ENCODE measurements at regions not wholly inside any gene's neighbourhood (a gene's known extent, or its start where the extent isn't known, plus 50 kb on each side); places are given as distances from the start of the nearest gene placed in this dataset.

DNA sequence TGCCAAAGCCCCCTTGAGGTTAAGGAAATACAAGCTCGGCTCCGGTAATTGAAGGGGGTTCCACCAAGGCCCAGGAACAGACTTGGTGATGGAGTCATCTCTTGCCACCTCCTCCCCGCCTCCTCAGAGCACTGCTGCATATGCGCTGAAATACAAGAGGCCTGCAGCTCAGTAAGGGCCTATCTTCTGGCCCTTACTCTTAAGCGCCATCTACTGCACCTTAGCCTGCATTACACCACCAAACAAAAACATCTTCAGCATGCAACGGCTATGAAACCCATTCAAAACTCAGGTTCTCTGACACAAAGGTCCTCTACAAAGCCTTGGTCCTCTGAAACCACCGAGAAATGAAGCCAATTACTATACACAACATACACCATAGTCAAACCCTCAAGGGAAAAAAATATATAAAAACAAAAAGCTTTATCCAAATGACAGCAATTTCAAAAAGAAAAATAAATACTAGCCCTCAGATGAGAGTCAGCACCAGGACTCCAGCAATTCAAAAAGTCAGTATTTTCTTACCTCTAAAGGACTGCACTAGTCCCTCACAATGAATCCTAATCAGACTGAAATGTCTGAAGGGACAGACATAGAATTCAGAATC, 176.8 kb upstream of the TBX20 start:
- Histone ChIP-seq H3K4me1 (no peaks in the 10 kb centered on the region), H3K27me3 (ENCODE audit: low read depth) (no peaks in the 10 kb centered on the region), H3K9me3 (no peaks in the 10 kb centered on the region), H3K4me3 (no peak overlapping the region), H3K36me3 (replicated peaks) (no peaks in the 10 kb centered on the region)
- in situ Hi-C loops (cut with MboI; ENCODE audit: low sequenced_read_pairs): no loop called here
- peak; percentile 22 to 52 for DNase-seq (ENCODE audit: low spot score in 2 of 2)

DNA sequence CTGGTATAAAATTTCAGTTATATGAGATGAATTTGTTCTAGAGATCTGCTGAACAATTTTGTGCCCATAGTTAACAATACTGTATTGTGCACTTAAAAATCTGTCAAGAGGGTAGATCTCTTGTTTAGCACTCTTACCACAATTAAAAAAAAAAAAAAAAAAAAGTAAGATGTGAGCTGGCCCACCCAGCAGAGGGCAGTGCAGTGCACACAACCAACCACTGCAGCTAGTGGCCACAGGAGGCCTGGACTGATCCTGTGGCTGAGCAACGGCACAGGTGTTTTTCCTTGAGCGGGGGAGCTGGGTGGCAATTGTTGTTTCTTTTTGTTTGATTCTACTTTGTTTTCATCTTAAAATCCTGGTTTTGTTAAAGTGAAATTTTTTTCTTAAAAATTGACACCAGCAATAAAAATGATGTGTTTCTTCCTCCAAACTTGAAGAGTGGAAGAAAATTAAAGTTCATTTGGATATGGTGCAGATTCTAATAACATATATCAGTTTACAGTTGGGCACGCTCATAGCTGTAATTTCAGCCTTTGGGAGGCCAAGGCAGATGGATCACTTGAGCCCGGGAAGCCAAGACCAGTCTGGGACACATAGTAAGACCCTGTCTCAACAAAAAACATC, 171.1 kb upstream of the TBX20 start:
- Histone ChIP-seq H3K4me3 (no peak overlapping the region), H3K4me1 (no peaks in the 10 kb centered on the region), H3K9me3 (no peaks in the 10 kb centered on the region), H3K27me3 (ENCODE audit: low read depth) (no peaks in the 10 kb centered on the region), H3K36me3 (replicated peaks) (no peaks in the 10 kb centered on the region)
- in situ Hi-C loops (cut with MboI; ENCODE audit: low sequenced_read_pairs): no loop called here
- DNase-seq (ENCODE audit: low spot score in 2 of 2): peak; percentile 14 to 69

DNA sequence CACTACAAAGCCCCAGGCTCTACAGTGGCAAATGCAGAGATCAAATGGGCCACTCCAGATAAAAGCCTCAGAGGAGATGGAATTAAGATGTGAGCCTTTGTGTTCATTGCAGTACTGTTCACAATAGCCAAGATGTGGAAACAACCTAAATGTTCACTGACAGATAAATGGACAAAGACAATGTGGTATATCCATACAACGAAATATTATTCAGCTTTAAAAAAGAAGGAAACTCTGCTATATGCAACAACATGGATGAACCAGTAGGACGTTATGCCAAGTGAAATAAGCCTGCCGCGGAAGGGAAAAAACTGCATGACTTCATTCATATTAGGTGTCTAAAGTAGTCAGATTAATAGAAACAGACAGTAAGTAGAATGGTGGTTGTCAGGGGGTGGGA, 170.5 kb upstream of the TBX20 start:
- Histone ChIP-seq H3K4me3 (no peak overlapping the region), H3K9me3 (no peaks in the 10 kb centered on the region), H3K27me3 (ENCODE audit: low read depth) (no peaks in the 10 kb centered on the region), H3K4me1 (no peaks in the 10 kb centered on the region), H3K36me3 (replicated peaks) (no peaks in the 10 kb centered on the region)
- no peak for DNase-seq (ENCODE audit: low spot score in 2 of 2)
- in situ Hi-C loops (cut with MboI; ENCODE audit: low sequenced_read_pairs): no loop called here

DNA sequence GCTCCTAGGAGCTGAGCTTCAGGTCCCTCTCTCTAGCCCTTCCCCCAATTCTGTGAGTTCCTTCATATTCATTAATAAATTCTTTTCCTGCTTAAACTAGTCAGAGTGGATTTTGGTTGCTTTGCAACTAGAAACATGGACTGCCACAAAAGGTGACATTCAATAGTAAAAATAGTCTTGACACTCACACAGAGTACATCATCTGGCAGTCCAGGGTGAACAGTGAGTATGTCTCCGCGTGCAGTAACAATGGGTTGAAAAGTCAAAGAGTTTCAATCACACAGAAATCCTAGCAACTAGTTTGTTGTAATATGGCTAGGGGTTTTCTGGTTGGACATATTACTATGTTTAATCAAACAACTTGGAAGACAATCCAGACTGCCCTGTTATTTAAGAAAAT, 168.8 kb upstream of the TBX20 start:
- no peaks in the 10 kb centered on the region for H3K9me3 ChIP-seq
- in situ Hi-C loops (cut with MboI; ENCODE audit: low sequenced_read_pairs): no loop called here
- H3K36me3 ChIP-seq (replicated peaks): no peaks in the 10 kb centered on the region
- H3K4me3 ChIP-seq: no peak overlapping the region
- H3K4me1 ChIP-seq: no peaks in the 10 kb centered on the region
- H3K27me3 ChIP-seq (ENCODE audit: low read depth): no peaks in the 10 kb centered on the region
- DNase-seq (ENCODE audit: low spot score in 2 of 2): no peak

DNA sequence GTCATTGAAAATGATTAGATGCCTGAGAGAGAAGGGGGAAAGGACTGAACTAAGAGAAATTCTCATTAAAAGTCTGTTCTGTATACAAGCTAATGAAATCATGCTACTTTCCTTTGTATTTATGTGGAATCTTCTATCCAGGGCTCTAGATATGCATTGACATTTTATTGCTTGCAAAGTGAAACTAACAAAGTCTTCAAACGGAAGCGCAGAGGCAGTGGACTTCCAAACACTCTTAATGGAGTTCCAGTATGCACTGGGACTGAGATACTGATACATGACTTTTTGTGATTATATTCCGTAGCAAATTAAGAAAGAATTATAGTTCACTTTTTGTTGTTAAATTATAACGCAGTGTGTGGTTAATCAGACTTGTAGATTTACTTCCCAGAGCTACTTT, 166.8 kb upstream of the TBX20 start:
- Histone ChIP-seq H3K27me3 (ENCODE audit: low read depth) (no peaks in the 10 kb centered on the region), H3K36me3 (replicated peaks) (no peaks in the 10 kb centered on the region), H3K4me1 (no peaks in the 10 kb centered on the region), H3K9me3 (no peaks in the 10 kb centered on the region), H3K4me3 (no peak overlapping the region)
- in situ Hi-C loops (cut with MboI; ENCODE audit: low sequenced_read_pairs): no loop called here
- DNase-seq (ENCODE audit: low spot score in 2 of 2): no peak

- H3K36me3 ChIP-seq (replicated peaks): no peaks in the 10 kb centered on the region
- H3K27me3 ChIP-seq (ENCODE audit: low read depth): no peaks in the 10 kb centered on the region
- no peaks in the 10 kb centered on the region for H3K9me3 ChIP-seq
- in situ Hi-C loops (cut with MboI; ENCODE audit: low sequenced_read_pairs): no loop called here
- no peaks in the 10 kb centered on the region for H3K4me1 ChIP-seq
- no peak for DNase-seq (ENCODE audit: low spot score in 2 of 2)
- H3K4me3 ChIP-seq: no peak overlapping the region
Measured at GRCh38 chr7:35419391-35419755, 165.5 kb upstream of the TBX20 start.

- Histone ChIP-seq H3K27me3 (ENCODE audit: low read depth) (no peaks in the 10 kb centered on the region), H3K9me3 (no peaks in the 10 kb centered on the region), H3K4me3 (no peak overlapping the region), H3K4me1 (no peaks in the 10 kb centered on the region), H3K36me3 (replicated peaks) (no peaks in the 10 kb centered on the region)
- in situ Hi-C loops (cut with MboI; ENCODE audit: low sequenced_read_pairs): no loop called here
- DNase-seq (ENCODE audit: low spot score in 2 of 2): no peak
Measured at GRCh38 chr7:35418716-35419390, 165.0 kb upstream of the TBX20 start.

- H3K4me3 ChIP-seq: no peak overlapping the region
- in situ Hi-C loops (cut with MboI; ENCODE audit: low sequenced_read_pairs): no loop called here
Measured at GRCh38 chr7:35416568-35416967, 162.7 kb upstream of the TBX20 start.

DNA sequence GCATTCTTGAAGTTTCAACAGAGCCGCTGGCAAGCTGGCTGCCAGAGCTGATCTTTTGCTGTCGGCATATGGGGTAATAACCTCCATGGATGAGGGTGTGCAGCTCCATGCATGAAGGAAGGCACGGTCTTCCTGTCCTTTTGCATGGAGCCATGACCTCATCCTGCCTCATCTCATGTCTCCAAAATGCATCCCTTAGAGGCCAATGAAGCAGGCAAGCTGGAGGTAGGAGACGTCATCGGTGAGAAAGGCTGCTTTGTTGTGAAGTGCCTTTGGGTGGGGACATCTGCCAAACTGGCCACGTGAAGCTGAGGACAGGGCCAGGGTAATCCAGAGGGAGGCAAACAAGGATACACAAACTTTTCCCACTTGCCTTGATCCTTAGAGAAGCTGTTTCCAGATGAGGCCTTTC, 161.5 kb upstream of the TBX20 start:
- H3K9me3 ChIP-seq: no peaks in the 10 kb centered on the region
- no peaks in the 10 kb centered on the region for H3K36me3 ChIP-seq (replicated peaks)
- no peaks in the 10 kb centered on the region for H3K27me3 ChIP-seq (ENCODE audit: low read depth)
- no peaks in the 10 kb centered on the region for H3K4me1 ChIP-seq
- H3K4me3 ChIP-seq: no peak overlapping the region
- in situ Hi-C loops (cut with MboI; ENCODE audit: low sequenced_read_pairs): no loop called here
- DNase-seq (ENCODE audit: low spot score in 2 of 2): no peak

More at GRCh38 chr7:35416568-35416967, 162.7 kb upstream of the TBX20 start:
- no peaks in the 10 kb centered on the region for H3K27me3 ChIP-seq (ENCODE audit: low read depth)
- H3K36me3 ChIP-seq (replicated peaks): no peaks in the 10 kb centered on the region
- H3K4me1 ChIP-seq: no peaks in the 10 kb centered on the region
- no peak for DNase-seq (ENCODE audit: low spot score in 2 of 2)
- H3K9me3 ChIP-seq: no peaks in the 10 kb centered on the region

- in situ Hi-C loops (cut with MboI; ENCODE audit: low sequenced_read_pairs): no loop called here
- DNase-seq (ENCODE audit: low spot score in 2 of 2): no peak
Measured at GRCh38 chr7:35411331-35411730, 157.4 kb upstream of the TBX20 start.

GRCh38 chr7:35405461-35405860, 151.6 kb upstream of the TBX20 start:
- no peaks in the 10 kb centered on the region for H3K9me3 ChIP-seq
- no peak for DNase-seq (ENCODE audit: low spot score in 2 of 2)
- H3K4me3 ChIP-seq: no peak overlapping the region
- in situ Hi-C loops (cut with MboI; ENCODE audit: low sequenced_read_pairs): no loop called here
- no peaks in the 10 kb centered on the region for H3K4me1 ChIP-seq
- no peaks in the 10 kb centered on the region for H3K36me3 ChIP-seq (replicated peaks)
- no peaks in the 10 kb centered on the region for H3K27me3 ChIP-seq (ENCODE audit: low read depth)

More at GRCh38 chr7:35411331-35411730, 157.4 kb upstream of the TBX20 start:
- Histone ChIP-seq H3K9me3 (no peaks in the 10 kb centered on the region), H3K36me3 (replicated peaks) (no peaks in the 10 kb centered on the region), H3K27me3 (ENCODE audit: low read depth) (no peaks in the 10 kb centered on the region), H3K4me3 (no peak overlapping the region), H3K4me1 (no peaks in the 10 kb centered on the region)

GRCh38 chr7:35401217-35401879, 147.4 kb upstream of the TBX20 start:
- Histone ChIP-seq H3K4me3 (no peak overlapping the region), H3K36me3 (replicated peaks) (no peaks in the 10 kb centered on the region), H3K27me3 (ENCODE audit: low read depth) (no peaks in the 10 kb centered on the region), H3K9me3 (no peaks in the 10 kb centered on the region), H3K4me1 (no peaks in the 10 kb centered on the region)
- DNase-seq (ENCODE audit: low spot score in 2 of 2): no peak
- in situ Hi-C loops (cut with MboI; ENCODE audit: low sequenced_read_pairs): no loop called here

- no peak overlapping the region for H3K4me3 ChIP-seq
- H3K36me3 ChIP-seq (replicated peaks): no peaks in the 10 kb centered on the region
- H3K4me1 ChIP-seq: no peaks in the 10 kb centered on the region
- no peaks in the 10 kb centered on the region for H3K9me3 ChIP-seq
- DNase-seq (ENCODE audit: low spot score in 2 of 2): no peak
- no peaks in the 10 kb centered on the region for H3K27me3 ChIP-seq (ENCODE audit: low read depth)
- in situ Hi-C loops (cut with MboI; ENCODE audit: low sequenced_read_pairs): no loop called here
Measured at GRCh38 chr7:35399840-35400239, 145.9 kb upstream of the TBX20 start.

- no peaks in the 10 kb centered on the region for H3K4me1 ChIP-seq
- in situ Hi-C loops (cut with MboI; ENCODE audit: low sequenced_read_pairs): no loop called here
- no peak for DNase-seq (ENCODE audit: low spot score in 2 of 2)
- H3K9me3 ChIP-seq: no peaks in the 10 kb centered on the region
- no peak overlapping the region for H3K4me3 ChIP-seq
- no peaks in the 10 kb centered on the region for H3K36me3 ChIP-seq (replicated peaks)
- H3K27me3 ChIP-seq (ENCODE audit: low read depth): no peaks in the 10 kb centered on the region
Measured at GRCh38 chr7:35399216-35399615, 145.3 kb upstream of the TBX20 start.

All from HAP-1 (cell line).